Natural killer cell (primary cell): ENCODE measurements at regions not wholly inside any gene's neighbourhood (a gene's known extent, or its start where the extent isn't known, plus 50 kb on each side); places are given as distances from the start of the nearest gene placed in this dataset.

Source experiments
- ATAC-seq, 3 donors: fragments of 150-1000 bp in 2 of 3; fragments of 200-7000 bp in 1 of 3; cut with Tn5 transposase; 1 replicate in 1 of 3; 2 replicates in 2 of 3; pipeline ENCODE4 v1.10.0; 2021; ENCODE audit warnings: mild to moderate bottlenecking in 2 of 3, moderate library complexity in 2 of 3
- DNase-seq, 2 donors: peaks; one replicate each; pipeline versions ENCODE4 v3.0.0 to v3.0.0-alpha.2; 2013 to 2021; ENCODE audit warnings: mixed read lengths in 1 of 2
- H3K27ac ChIP-seq: one replicate; pipeline ENCODE4 v1.5.1; 2013; ENCODE audit warnings: mild to moderate bottlenecking, low read length
- H3K27me3 ChIP-seq: one replicate; pipeline ENCODE4 v1.6.1; 2013; ENCODE audit warnings: low read length; ENCODE audit not compliant: control insufficient read depth, insufficient read depth
- H3K36me3 ChIP-seq: one replicate; pipeline ENCODE4 v1.6.1; 2013; ENCODE audit warnings: low read length; ENCODE audit not compliant: control insufficient read depth, insufficient read depth
- H3K4me1 ChIP-seq: one replicate; pipeline ENCODE4 v1.6.1; 2013; ENCODE audit warnings: low read length; ENCODE audit not compliant: control insufficient read depth, insufficient read depth
- H3K4me3 ChIP-seq: one replicate; pipeline ENCODE4 v1.5.1; 2013; ENCODE audit warnings: low read length
- H3K9me3 ChIP-seq: one replicate; pipeline ENCODE4 v1.6.1; 2013; ENCODE audit warnings: low read length; ENCODE audit not compliant: control insufficient read depth, insufficient read depth
- H3K27ac Mint-ChIP-seq, 2 donors: one replicate each; pipeline ENCODE4 v1.8.0; 2022; ENCODE audit warnings: mild to moderate bottlenecking in 2 of 2, mixed read lengths in 2 of 2, moderate library complexity in 1 of 2
- H3K27me3 Mint-ChIP-seq, 2 donors: one replicate each; pipeline ENCODE4 v1.8.0; 2022; ENCODE audit warnings: low read depth in 2 of 2, mixed read lengths in 2 of 2
- H3K36me3 Mint-ChIP-seq: one replicate; pipeline ENCODE4 v1.8.0; 2022; ENCODE audit warnings: mixed read lengths
- H3K4me1 Mint-ChIP-seq, 2 donors: one replicate each; pipeline ENCODE4 v1.8.0; 2022; ENCODE audit warnings: mixed read lengths in 2 of 2
- H3K4me3 Mint-ChIP-seq: one replicate; pipeline ENCODE4 v1.8.0; 2022; ENCODE audit warnings: mild to moderate bottlenecking, moderate library complexity, mixed read lengths
- H3K9me3 Mint-ChIP-seq, 2 donors: one replicate each; pipeline ENCODE4 v1.8.0; 2022; ENCODE audit warnings: mixed read lengths in 2 of 2
- CTCF ChIP-seq: fragments of 200-600 bp; IDR thresholded peaks from one replicate; pipeline ENCODE4 v1.8.0; 2022; ENCODE audit warnings: antibody characterized with exemption
- WGBS: methylation state at CpG from one replicate; pipeline ENCODE4 v1.1.7; 2013; ENCODE audit warnings: missing lambda C conversion rate; ENCODE audit not compliant: insufficient coverage; 5-methylcytosine and 5-hydroxymethylcytosine counted together
- intact Hi-C: fragments of 100-400 bp; cut with micrococcal nuclease; formaldehyde crosslinking; loops from one replicate; pipeline ENCODE4 v1.14.2; 2022

DNA sequence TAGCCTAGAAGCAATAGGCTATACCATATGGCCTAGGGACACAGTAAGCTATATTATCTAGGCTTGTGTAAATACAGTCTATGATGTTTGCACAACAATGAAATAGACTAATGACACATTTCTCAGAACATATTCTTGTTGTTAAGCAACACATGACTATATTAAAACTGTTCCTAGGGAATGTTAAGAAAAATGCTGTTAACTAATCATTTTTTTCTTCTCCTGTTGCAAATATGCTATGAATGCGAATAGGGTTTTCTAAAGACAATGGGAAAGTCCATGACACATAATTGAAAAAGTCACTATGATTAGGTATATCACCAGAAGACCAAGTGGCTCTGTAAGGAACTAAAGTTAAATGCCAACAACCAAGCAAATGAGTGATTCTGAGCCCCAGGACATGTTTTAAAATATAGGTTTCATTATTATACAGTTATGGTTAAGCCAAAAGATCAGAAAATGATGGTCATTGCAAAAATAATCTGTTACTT is 454.0 kb upstream of the SORCS1 start:
- no peaks in the 10 kb centered on the region for H3K4me1 Mint-ChIP-seq
- no peaks in the 10 kb centered on the region for H3K36me3 ChIP-seq
- TF ChIP-seq CTCF: no peak
- no peak for ATAC-seq
- H3K36me3 Mint-ChIP-seq: no peaks in the 10 kb centered on the region
- H3K27ac Mint-ChIP-seq: no peak overlapping the region
- no peak overlapping the region for H3K4me3 Mint-ChIP-seq
- H3K4me3 ChIP-seq: no peak overlapping the region
- H3K27me3 ChIP-seq: no peaks in the 10 kb centered on the region
- H3K4me1 ChIP-seq: no peaks in the 10 kb centered on the region
- no peak overlapping the region for H3K27ac ChIP-seq
- no CpG with 5 or more reads among the region's 1 CpG for WGBS
- peaks cover 4 to 10% of the 10 kb centered on the region in 2 donors for H3K9me3 Mint-ChIP-seq
- H3K9me3 ChIP-seq: no peaks in the 10 kb centered on the region
- no peaks in the 10 kb centered on the region for H3K27me3 Mint-ChIP-seq
- DNase-seq: no peak
- intact Hi-C loops: no loop called here

DNA sequence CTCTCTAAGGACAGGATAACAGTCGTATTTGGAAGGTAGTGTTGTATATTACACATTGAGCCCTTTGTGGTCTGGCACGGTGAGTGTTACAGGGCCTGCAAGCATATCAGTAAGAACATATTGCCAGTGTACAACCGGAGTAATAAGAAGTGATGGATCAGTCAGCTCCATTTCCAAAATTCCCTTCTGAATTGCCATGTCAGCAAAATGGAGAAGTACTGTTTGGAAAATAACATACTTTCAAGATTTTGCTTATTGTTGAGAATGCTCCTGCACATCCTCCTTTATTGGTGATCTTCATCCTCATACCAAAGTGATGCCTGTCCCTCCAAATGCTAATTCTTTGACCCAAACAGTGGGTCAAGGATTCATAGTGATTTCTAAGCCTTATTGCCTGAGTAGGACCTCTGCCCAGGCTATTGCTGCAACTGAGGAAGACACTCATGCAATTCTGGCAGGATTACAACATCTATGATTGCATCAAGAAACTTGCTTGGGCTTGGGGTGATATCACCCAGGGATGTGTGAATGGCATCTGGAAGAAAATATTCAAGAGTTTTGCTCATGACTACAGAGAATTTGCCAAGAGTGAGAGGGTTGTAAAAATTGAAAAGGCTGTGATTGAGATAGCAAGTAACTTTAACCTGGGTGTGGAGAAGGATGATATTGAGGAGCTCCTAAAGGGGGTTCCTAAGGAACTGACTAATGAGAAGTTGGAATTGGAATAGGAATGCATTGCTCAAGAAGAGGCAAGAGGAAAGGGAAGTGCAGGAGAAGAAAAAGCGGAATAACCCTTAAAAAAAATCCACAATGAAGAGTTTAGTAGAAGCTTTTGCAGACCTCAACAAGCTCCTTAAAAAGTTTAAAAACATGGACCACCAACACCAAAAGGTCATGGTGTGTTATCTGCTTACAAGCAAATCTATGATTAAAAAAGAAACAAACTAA is 452.2 kb upstream of the SORCS1 start:
- no peaks in the 10 kb centered on the region for H3K27me3 ChIP-seq
- intact Hi-C loops: no loop called here
- no peak overlapping the region for H3K4me3 ChIP-seq
- ATAC-seq: no peak
- H3K36me3 ChIP-seq: no peaks in the 10 kb centered on the region
- no peak overlapping the region for H3K4me3 Mint-ChIP-seq
- no peaks in the 10 kb centered on the region for H3K27me3 Mint-ChIP-seq
- WGBS: 85% methylated on average over 4 of the region's 4 CpGs
- H3K36me3 Mint-ChIP-seq: no peaks in the 10 kb centered on the region
- H3K9me3 ChIP-seq: no peaks in the 10 kb centered on the region
- no peak for DNase-seq
- no peak for TF ChIP-seq CTCF
- H3K4me1 ChIP-seq: no peaks in the 10 kb centered on the region
- H3K27ac ChIP-seq: no peak overlapping the region
- H3K27ac Mint-ChIP-seq: no peak overlapping the region
- no peaks in the 10 kb centered on the region for H3K4me1 Mint-ChIP-seq
- H3K9me3 Mint-ChIP-seq: peaks cover 6 to 10% of the 10 kb centered on the region in 2 donors

DNA sequence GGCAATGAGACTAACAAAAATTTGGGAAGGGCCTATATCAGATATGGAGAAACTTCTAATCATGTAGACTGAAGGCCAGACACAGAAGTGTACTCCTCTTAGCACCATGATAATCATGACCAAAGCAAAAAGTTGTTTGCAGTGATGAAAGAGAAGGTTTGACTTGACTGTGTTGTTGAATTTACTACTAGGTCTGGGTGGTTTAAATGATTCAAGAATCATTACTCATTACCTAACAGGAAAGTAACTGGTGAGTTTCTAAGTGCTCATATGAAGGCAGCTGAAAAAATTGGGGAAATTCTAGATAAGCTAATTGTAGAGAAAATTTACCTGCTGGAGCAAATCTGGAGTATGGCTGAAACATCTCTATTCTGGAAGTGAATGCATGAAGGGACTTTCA is 451.5 kb upstream of the SORCS1 start:
- Histone ChIP-seq H3K27ac (no peak overlapping the region), H3K27me3 (no peaks in the 10 kb centered on the region), H3K4me1 (no peaks in the 10 kb centered on the region), H3K36me3 (no peaks in the 10 kb centered on the region), H3K4me3 (no peak overlapping the region), H3K9me3 (no peaks in the 10 kb centered on the region)
- H3K27me3 Mint-ChIP-seq: no peaks in the 10 kb centered on the region
- H3K9me3 Mint-ChIP-seq: peaks cover 6 to 10% of the 10 kb centered on the region in 2 donors
- no peaks in the 10 kb centered on the region for H3K4me1 Mint-ChIP-seq
- no peaks in the 10 kb centered on the region for H3K36me3 Mint-ChIP-seq
- no peak overlapping the region for H3K27ac Mint-ChIP-seq
- H3K4me3 Mint-ChIP-seq: no peak overlapping the region
- TF ChIP-seq CTCF: no peak
- DNase-seq (no peak), ATAC-seq (no peak)
- intact Hi-C loops: no loop called here
